HEK293T (cell line): ENCODE measurements at regions not wholly inside any gene's neighbourhood (a gene's known extent, or its start where the extent isn't known, plus 50 kb on each side); places are given as distances from the start of the nearest gene placed in this dataset.

Source experiments
- CTCF ChIA-PET: fragments of 350-600 bp; formaldehyde crosslinking; extraction: SDS; loops from one replicate; lab custom pipeline; 2021; ENCODE audit warnings: antibody characterized with exemption, inconsistent platforms; lab: Yijun Ruan, JAX
- POLR2A ChIA-PET: fragments of 350-600 bp; formaldehyde crosslinking; extraction: SDS; loops from one replicate; lab custom pipeline; 2020; ENCODE audit warnings: antibody characterized with exemption, inconsistent platforms; lab: Yijun Ruan, JAX
- DNase-seq: peaks from one replicate; pipeline ENCODE4 v3.0.0; 2012; ENCODE audit warnings: mixed read lengths; ENCODE audit errors: extremely low spot score
- ARNT ChIP-seq: fragments of 450-650 bp; IDR thresholded peaks from 2 replicates; pipeline ENCODE4 v1.6.1; 2017; ENCODE audit warnings: mild to moderate bottlenecking
- BHLHE40 ChIP-seq: fragments of 450-650 bp; IDR thresholded peaks from 2 replicates; pipeline ENCODE4 v1.6.1; 2016; ENCODE audit warnings: mild to moderate bottlenecking, moderate library complexity, borderline replicate concordance
- CTBP1 ChIP-seq: fragments of 450-650 bp; IDR thresholded peaks from 2 replicates; pipeline ENCODE4 v1.6.1; 2016; ENCODE audit warnings: borderline replicate concordance
- ELF4 ChIP-seq: fragments of 450-650 bp; IDR thresholded peaks from 2 replicates; pipeline ENCODE4 v1.6.1; 2017; ENCODE audit warnings: antibody characterized with exemption
- FOXA1 ChIP-seq: fragments of 450-650 bp; IDR thresholded peaks from 2 replicates; pipeline ENCODE4 v1.6.1; 2016; ENCODE audit warnings: mild to moderate bottlenecking
- FOXK2 ChIP-seq: fragments of 450-650 bp; IDR thresholded peaks from 2 replicates; pipeline ENCODE4 v1.6.1; 2016; ENCODE audit warnings: mild to moderate bottlenecking
- FOXM1 ChIP-seq: fragments of 450-650 bp; IDR thresholded peaks from 2 replicates; pipeline ENCODE4 v1.6.1; 2017; ENCODE audit warnings: mild to moderate bottlenecking, borderline replicate concordance
- HDGF ChIP-seq: fragments of 450-650 bp; IDR thresholded peaks from 2 replicates; pipeline ENCODE4 v1.6.1; 2017; ENCODE audit warnings: antibody characterized with exemption, borderline replicate concordance
- L3MBTL2 ChIP-seq: fragments of 450-650 bp; conservative IDR thresholded peaks from 2 replicates; pipeline ENCODE4 v1.6.1; 2016; ENCODE audit warnings: mild to moderate bottlenecking
- LEF1 ChIP-seq: fragments of 450-650 bp; IDR thresholded peaks from 2 replicates; pipeline ENCODE4 v1.6.1; 2017; ENCODE audit warnings: mild to moderate bottlenecking, borderline replicate concordance
- NFRKB ChIP-seq: fragments of 450-650 bp; IDR thresholded peaks from 2 replicates; pipeline ENCODE4 v1.6.1; 2016; ENCODE audit warnings: mild to moderate bottlenecking, moderate library complexity
- PKNOX1 ChIP-seq: fragments of 450-650 bp; IDR thresholded peaks from 2 replicates; pipeline ENCODE4 v1.6.1; 2016
- SP1 ChIP-seq: fragments of 450-650 bp; IDR thresholded peaks from 2 replicates; pipeline ENCODE4 v1.6.1; 2017
- SUZ12 ChIP-seq: fragments of 450-650 bp; IDR thresholded peaks from 2 replicates; pipeline ENCODE4 v1.6.1; 2016; ENCODE audit warnings: mild to moderate bottlenecking
- TARDBP ChIP-seq: fragments of 450-650 bp; IDR thresholded peaks from 2 replicates; pipeline ENCODE4 v1.6.1; 2016
- ZNF384 ChIP-seq: fragments of 450-650 bp; IDR thresholded peaks from 2 replicates; pipeline ENCODE4 v1.6.1; 2016

GRCh38 chr12:22916815-22917214, 291.8 kb downstream of the ETNK1 start:
- ChIA-PET CTCF (no interaction called here), POLR2A (no interaction called here)
- no peak for DNase-seq
- TF ChIP-seq LEF1 (no peak), ZNF384 (no peak), FOXA1 (no peak), SP1 (no peak), L3MBTL2 (no peak), TARDBP (no peak), ARNT (no peak), PKNOX1 (no peak), ELF4 (no peak), FOXK2 (no peak)

DNA sequence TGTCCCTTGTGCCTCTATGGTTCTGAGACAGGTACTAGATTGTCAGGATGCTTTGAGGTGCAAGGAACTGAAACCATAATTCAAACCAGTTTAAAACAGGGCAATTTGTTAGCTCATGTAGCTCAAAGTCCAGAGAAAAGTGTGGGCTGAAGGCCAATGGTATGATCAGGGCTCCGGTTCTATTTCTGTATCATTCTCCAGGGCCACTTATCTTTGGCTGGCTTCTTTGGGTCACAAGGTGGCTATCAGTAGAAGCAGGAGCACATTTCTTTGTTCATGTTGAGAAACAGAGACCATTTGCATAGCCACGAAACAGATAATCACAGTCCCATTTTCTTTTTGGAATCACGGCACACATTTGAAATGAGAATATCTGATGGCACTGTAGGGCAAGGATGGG, 294.9 kb downstream of the ETNK1 start:
- no peak for DNase-seq
- no peak for TF ChIP-seq CTBP1
- no peak for TF ChIP-seq PKNOX1
- TF ChIP-seq SP1 = no peak
- TF ChIP-seq FOXM1 = no peak
- TF ChIP-seq BHLHE40 = no peak
- TF ChIP-seq ELF4 = no peak
- TF ChIP-seq ZNF384 = no peak
- TF ChIP-seq FOXA1 = no peak
- no peak for TF ChIP-seq ARNT
- TF ChIP-seq HDGF = no peak
- no peak for TF ChIP-seq L3MBTL2
- no peak for TF ChIP-seq FOXK2
- TF ChIP-seq NFRKB = no peak
- no peak for TF ChIP-seq TARDBP
- no peak for TF ChIP-seq LEF1
- TF ChIP-seq SUZ12 = no peak
- POLR2A ChIA-PET = no interaction called here
- CTCF ChIA-PET = no interaction called here

- ChIA-PET CTCF (no interaction called here), POLR2A (no interaction called here)
- no peak for DNase-seq
- TF ChIP-seq FOXK2 = no peak
- no peak for TF ChIP-seq FOXA1
- TF ChIP-seq CTBP1 = no peak
- TF ChIP-seq HDGF = no peak
- TF ChIP-seq SUZ12 = no peak
- TF ChIP-seq LEF1 = no peak
- TF ChIP-seq BHLHE40 = no peak
- TF ChIP-seq ZNF384 = no peak
- no peak for TF ChIP-seq ELF4
- TF ChIP-seq PKNOX1 = no peak
- TF ChIP-seq TARDBP = no peak
- TF ChIP-seq SP1 = no peak
- TF ChIP-seq NFRKB = no peak
- no peak for TF ChIP-seq FOXM1
- no peak for TF ChIP-seq L3MBTL2
- TF ChIP-seq ARNT = no peak
These were observed 298.8 kb downstream of the ETNK1 start for GRCh38 chr12:22923768-22924167.

- ChIA-PET CTCF (no interaction called here), POLR2A (no interaction called here)
- no peak for DNase-seq
- TF ChIP-seq L3MBTL2 (no peak), ARNT (no peak), NFRKB (no peak), ZNF384 (no peak), ELF4 (no peak), PKNOX1 (no peak), TARDBP (no peak), SUZ12 (no peak), CTBP1 (no peak), SP1 (no peak), FOXK2 (no peak), LEF1 (no peak)
These were observed 299.4 kb downstream of the ETNK1 start for GRCh38 chr12:22924391-22924790.

- POLR2A ChIA-PET = no interaction called here
- CTCF ChIA-PET = no interaction called here
- TF ChIP-seq FOXA1 (no peak), SUZ12 (no peak), CTBP1 (no peak), NFRKB (no peak), ELF4 (no peak), FOXM1 (no peak), BHLHE40 (no peak), PKNOX1 (no peak), LEF1 (no peak), ZNF384 (no peak)
- no peak for DNase-seq
These were observed 300.7 kb downstream of the ETNK1 start for GRCh38 chr12:22925623-22926022.
